Ishikawa (cell line): ENCODE measurements at regions not wholly inside any gene's neighbourhood (a gene's known extent, or its start where the extent isn't known, plus 50 kb on each side); places are given as distances from the start of the nearest gene placed in this dataset.

ENCODE experiments used
- CEBPB ChIP-seq: IDR thresholded peaks from 2 replicates; pipeline ENCODE4 v1.6.1; 2012
- CREB1 ChIP-seq: IDR thresholded peaks from 2 replicates; pipeline ENCODE4 v1.6.1; 2012; ENCODE audit warnings: low read depth
- EGR1 ChIP-seq: IDR thresholded peaks from 2 replicates; pipeline ENCODE4 v1.6.1; 2012
- EP300 ChIP-seq: IDR thresholded peaks from 2 replicates; pipeline ENCODE4 v1.6.1; 2012; ENCODE audit warnings: borderline replicate concordance
- FOXM1 ChIP-seq: IDR thresholded peaks from 2 replicates; pipeline ENCODE4 v1.6.1; 2012; ENCODE audit warnings: low read depth, borderline replicate concordance
- NFIC ChIP-seq: IDR thresholded peaks from 2 replicates; pipeline ENCODE4 v1.6.1; 2012
- RAD21 ChIP-seq: IDR thresholded peaks from 2 replicates; pipeline ENCODE4 v1.6.1; 2012; ENCODE audit warnings: low read depth
- REST ChIP-seq: IDR thresholded peaks from 2 replicates; pipeline ENCODE4 v1.6.1; 2012; ENCODE audit warnings: low read depth, mild to moderate bottlenecking
- TAF1 ChIP-seq: IDR thresholded peaks from 2 replicates; pipeline ENCODE4 v1.6.1; 2012; ENCODE audit warnings: low read depth, mild to moderate bottlenecking
- TCF12 ChIP-seq: IDR thresholded peaks from 2 replicates; pipeline ENCODE4 v1.6.1; 2012; ENCODE audit warnings: low read depth
- TEAD4 ChIP-seq: IDR thresholded peaks from 2 replicates; pipeline ENCODE4 v1.6.1; 2012
- YY1 ChIP-seq: IDR thresholded peaks from 2 replicates; pipeline ENCODE4 v1.6.1; 2012; ENCODE audit warnings: low read depth
- ZBTB7A ChIP-seq: IDR thresholded peaks from 2 replicates; pipeline ENCODE4 v1.6.1; 2012; ENCODE audit warnings: low read depth
- TF ChIP-seq, protein P1 (sequence below): IDR thresholded peaks from 2 replicates; pipeline ENCODE4 v1.6.1; 2012
- TF ChIP-seq, protein P2 (sequence below): IDR thresholded peaks from 2 replicates; pipeline ENCODE4 v1.6.1; 2012

- TF ChIP-seq EP300 (no peak), CREB1 (no peak), TCF12 (no peak), ZBTB7A (no peak), TAF1 (no peak), TEAD4 (no peak), RAD21 (no peak), REST (no peak), FOXM1 (no peak), NFIC (no peak), EGR1 (no peak), YY1 (no peak), CEBPB (no peak)
- TF ChIP-seq, protein P1, sequence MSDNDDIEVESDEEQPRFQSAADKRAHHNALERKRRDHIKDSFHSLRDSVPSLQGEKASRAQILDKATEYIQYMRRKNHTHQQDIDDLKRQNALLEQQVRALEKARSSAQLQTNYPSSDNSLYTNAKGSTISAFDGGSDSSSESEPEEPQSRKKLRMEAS, result no peak
- TF ChIP-seq, protein P2, sequence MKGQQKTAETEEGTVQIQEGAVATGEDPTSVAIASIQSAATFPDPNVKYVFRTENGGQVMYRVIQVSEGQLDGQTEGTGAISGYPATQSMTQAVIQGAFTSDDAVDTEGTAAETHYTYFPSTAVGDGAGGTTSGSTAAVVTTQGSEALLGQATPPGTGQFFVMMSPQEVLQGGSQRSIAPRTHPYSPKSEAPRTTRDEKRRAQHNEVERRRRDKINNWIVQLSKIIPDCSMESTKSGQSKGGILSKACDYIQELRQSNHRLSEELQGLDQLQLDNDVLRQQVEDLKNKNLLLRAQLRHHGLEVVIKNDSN, result no peak
These were observed 1047.0 kb downstream of the TUSC7 start for GRCh38 chr3:117756563-117756962.

- no peak for TF ChIP-seq CEBPB
- no peak for TF ChIP-seq TEAD4
- no peak for TF ChIP-seq EP300
- no peak for TF ChIP-seq REST
- no peak for TF ChIP-seq TAF1
- no peak for TF ChIP-seq TCF12
- TF ChIP-seq YY1, result no peak
- TF ChIP-seq EGR1, result no peak
- TF ChIP-seq, protein P1, result no peak
- no peak for TF ChIP-seq ZBTB7A
- no peak for TF ChIP-seq NFIC
- TF ChIP-seq CREB1, result no peak
- TF ChIP-seq, protein P2, result no peak
- no peak for TF ChIP-seq FOXM1
- no peak for TF ChIP-seq RAD21
These were observed 1052.4 kb downstream of the TUSC7 start for GRCh38 chr3:117761703-117762620.

DNA sequence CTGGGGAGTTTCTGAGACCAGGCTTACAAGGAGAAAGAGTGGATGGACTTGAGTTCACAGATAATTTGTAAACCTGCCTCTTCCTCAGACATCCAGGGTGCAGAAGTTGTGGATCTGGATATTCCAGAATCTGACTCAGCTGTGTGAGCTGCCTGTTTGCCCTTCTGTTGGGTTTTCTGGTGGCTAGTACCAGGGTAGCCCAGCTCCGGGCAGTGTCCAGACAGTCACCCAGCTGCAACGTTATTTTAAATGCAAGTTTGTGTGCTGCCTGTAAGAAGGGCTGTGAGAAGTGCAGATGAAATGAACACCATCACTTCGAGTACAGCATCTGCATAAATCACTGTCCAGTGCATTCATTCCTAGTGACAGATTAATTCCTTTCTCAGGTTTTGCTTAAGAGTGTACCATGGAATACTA lies 1053.0 kb downstream of the TUSC7 start:
- no peak for TF ChIP-seq RAD21

DNA sequence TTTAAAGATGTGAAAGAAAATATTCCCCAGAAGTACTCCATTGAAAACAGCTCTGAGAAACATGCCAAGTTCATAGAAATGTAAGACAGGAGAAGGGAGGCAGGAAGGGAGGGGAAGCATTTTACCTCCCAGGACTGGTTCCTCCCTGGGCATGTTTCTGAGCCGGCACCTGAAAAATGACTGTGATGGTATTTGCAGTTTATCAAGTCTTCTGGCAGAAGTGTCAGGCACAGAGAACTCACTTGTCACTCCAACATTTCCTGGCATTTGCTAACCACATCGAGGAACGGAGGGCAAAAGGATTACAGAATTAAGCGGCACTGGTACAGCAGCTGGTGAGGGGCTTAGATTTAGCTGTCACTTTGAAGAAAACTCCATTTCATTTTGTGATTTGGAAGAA lies 1054.0 kb downstream of the TUSC7 start:
- TF ChIP-seq CREB1 (no peak), EP300 (no peak), EGR1 (no peak), REST (no peak), TEAD4 (no peak), CEBPB (no peak), NFIC (no peak)
- TF ChIP-seq, protein P2, result no peak
